Liver (tissue), 8 donors: ENCODE measurements at regions not wholly inside any gene's neighbourhood (a gene's known extent, or its start where the extent isn't known, plus 50 kb on each side); places are given as distances from the start of the nearest gene placed in this dataset.
"Not testable (repeated sequence)": the region's sequence is repeated elsewhere in the genome, so short reads cannot be mapped to it uniquely, and the experiment has no call there.

Source experiments
- DNase-seq: peaks from one replicate; pipeline ENCODE4 v3.0.0-alpha.2; 2017; ENCODE audit warnings: low spot score
- H3K27ac ChIP-seq, 2 donors: one replicate each; pipeline ENCODE4 v1.7.0; 2013; ENCODE audit warnings: inconsistent platforms in 2 of 2, low read length in 2 of 2, control low read depth in 1 of 2, low read depth in 1 of 2, mild to moderate bottlenecking in 1 of 2
- H3K27me3 ChIP-seq, 4 donors: one replicate each; pipeline versions ENCODE4 v1.6.1 to v1.7.0; 2013; ENCODE audit warnings: low read length in 3 of 4, inconsistent platforms in 1 of 4, mild to moderate bottlenecking in 1 of 4, moderate library complexity in 1 of 4; ENCODE audit not compliant: control insufficient read depth in 4 of 4, insufficient read depth in 4 of 4
- H3K36me3 ChIP-seq, 4 donors: one replicate each; pipeline versions ENCODE4 v1.6.1 to v1.7.0; 2013; ENCODE audit warnings: low read length in 3 of 4, mild to moderate bottlenecking in 3 of 4, low read depth in 1 of 4, moderate library complexity in 1 of 4; ENCODE audit not compliant: control insufficient read depth in 4 of 4, insufficient read depth in 3 of 4
- H3K4me1 ChIP-seq, 4 donors: one replicate each; pipeline versions ENCODE4 v1.6.1 to v1.7.0; 2013; ENCODE audit warnings: low read length in 3 of 4, mild to moderate bottlenecking in 3 of 4, moderate library complexity in 1 of 4; ENCODE audit not compliant: control insufficient read depth in 4 of 4, insufficient read depth in 4 of 4
- H3K4me3 ChIP-seq, 3 donors: one replicate each; pipeline versions ENCODE4 v1.6.1 to v1.7.0; 2013; ENCODE audit warnings: low read length in 3 of 3, control low read depth in 1 of 3, low read depth in 1 of 3, mild to moderate bottlenecking in 1 of 3
- H3K9ac ChIP-seq, 2 donors: one replicate each; pipeline ENCODE4 v1.7.0; 2013; ENCODE audit warnings: low read length in 2 of 2, mild to moderate bottlenecking in 2 of 2, moderate library complexity in 2 of 2, control low read depth in 1 of 2, low read depth in 1 of 2
- H3K9me3 ChIP-seq, 4 donors: one replicate each; pipeline versions ENCODE4 v1.6.1 to v1.7.0; 2013; ENCODE audit warnings: low read length in 3 of 4; ENCODE audit not compliant: control insufficient read depth in 4 of 4
- EGR1 ChIP-seq, 2 donors: IDR thresholded peaks; 2 replicates each; pipeline ENCODE4 v1.6.1; 2016 to 2018; ENCODE audit warnings: antibody characterized with exemption in 2 of 2, low read depth in 2 of 2
- FOXA1 ChIP-seq: IDR thresholded peaks from 2 replicates; pipeline ENCODE4 v1.6.1; 2016; ENCODE audit warnings: antibody characterized with exemption
- FOXA2 ChIP-seq: IDR thresholded peaks from 2 replicates; pipeline ENCODE4 v1.6.1; 2016; ENCODE audit warnings: antibody characterized with exemption
- GABPA ChIP-seq, 2 donors: IDR thresholded peaks in 1 of 2; conservative IDR thresholded peaks in 1 of 2; 2 replicates each; pipeline ENCODE4 v1.6.1; 2016; ENCODE audit warnings: antibody characterized with exemption in 2 of 2, mild to moderate bottlenecking in 1 of 2, moderate library complexity in 1 of 2
- JUND ChIP-seq, 2 donors: IDR thresholded peaks; 2 replicates each; pipeline ENCODE4 v1.6.1; 2016; ENCODE audit warnings: antibody characterized with exemption in 2 of 2
- RAD21 ChIP-seq, 2 donors: IDR thresholded peaks; 2 replicates each; pipeline ENCODE4 v1.6.1; 2016; ENCODE audit warnings: antibody characterized with exemption in 2 of 2, mild to moderate bottlenecking in 2 of 2
- SP1 ChIP-seq: IDR thresholded peaks from 2 replicates; pipeline ENCODE4 v1.6.1; 2018; ENCODE audit warnings: antibody characterized with exemption, mild to moderate bottlenecking
- YY1 ChIP-seq: IDR thresholded peaks from 2 replicates; pipeline ENCODE4 v1.6.1; 2016; ENCODE audit warnings: antibody characterized with exemption, mild to moderate bottlenecking
- WGBS: extraction: QIAGEN DNeasy Blood & Tissue Kit; methylation state at CpG from one replicate; pipeline ENCODE4 v1.1.7; 2013; 5-methylcytosine and 5-hydroxymethylcytosine counted together
- TF ChIP-seq, protein P1 (sequence below): fragments of 150-350 bp; IDR thresholded peaks from 2 replicates; pipeline ENCODE4 v1.5.1; 2017; ENCODE audit warnings: improper control_type of control experiment, low read depth, low read length; ENCODE audit not compliant: missing input control
- TF ChIP-seq, protein P2 (sequence below): IDR thresholded peaks from 2 replicates; pipeline ENCODE4 v1.6.1; 2016; ENCODE audit warnings: antibody characterized with exemption, mild to moderate bottlenecking
- TF ChIP-seq, protein P3 (sequence below): IDR thresholded peaks from 2 replicates; pipeline ENCODE4 v1.6.1; 2016; ENCODE audit warnings: antibody characterized with exemption
- donor health status: healthy.
- donor health status: healthy.
- donor health status: healthy.
- donor health status: healthy.
- donor health status: healthy.

DNA sequence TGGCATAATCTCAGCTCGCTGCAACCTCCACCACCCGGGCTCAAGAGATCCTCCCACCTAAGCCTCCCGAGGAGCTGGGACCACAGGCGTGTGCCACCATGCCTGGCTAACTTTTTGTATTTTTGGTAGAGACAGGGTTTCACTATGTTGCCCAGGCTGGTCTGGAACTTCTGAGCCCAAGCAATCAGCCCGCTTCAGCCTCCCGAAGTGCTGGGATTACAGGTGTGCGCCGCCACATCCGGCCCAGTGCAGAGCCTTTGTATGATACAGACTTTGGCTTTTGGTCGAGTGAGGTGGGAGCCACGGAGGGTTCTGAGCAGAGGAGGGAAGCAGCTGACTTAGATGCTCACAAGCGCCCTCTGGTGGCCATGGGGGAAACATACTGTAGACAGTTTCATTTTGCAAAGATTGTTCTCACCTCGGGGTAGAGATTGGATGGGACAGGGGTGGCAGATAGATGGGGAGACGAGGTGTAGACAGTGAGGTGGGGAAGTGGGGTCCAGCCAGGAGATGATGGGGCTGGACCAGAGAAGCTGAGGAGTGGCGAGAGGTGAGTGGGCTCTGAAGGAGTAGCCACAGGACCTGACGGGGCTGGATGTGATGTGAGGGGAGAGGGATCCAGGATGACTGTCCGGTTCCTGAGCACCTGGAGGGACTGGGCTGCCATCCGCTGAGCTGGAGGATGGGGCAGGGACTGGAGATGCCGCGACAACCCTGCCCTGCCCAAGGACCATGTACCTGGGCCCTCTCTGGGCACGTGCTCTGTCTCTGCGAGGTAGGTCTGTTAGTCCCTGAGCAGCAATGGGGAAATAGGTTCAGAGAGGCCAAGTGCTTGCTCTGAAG, 105.1 kb downstream of the CRLF3 start:
- not testable (repeated sequence) for H3K4me1 ChIP-seq, H3K9ac ChIP-seq, H3K4me3 ChIP-seq, H3K27ac ChIP-seq, H3K9me3 ChIP-seq, H3K36me3 ChIP-seq, H3K27me3 ChIP-seq
- 75% methylated on average over 22 of the region's 22 CpGs for WGBS
- peak in 1 of 2 donors; percentile 66 for TF ChIP-seq RAD21 (IDR thresholded peaks at IDR 0.05)
- TF ChIP-seq, protein P1, sequence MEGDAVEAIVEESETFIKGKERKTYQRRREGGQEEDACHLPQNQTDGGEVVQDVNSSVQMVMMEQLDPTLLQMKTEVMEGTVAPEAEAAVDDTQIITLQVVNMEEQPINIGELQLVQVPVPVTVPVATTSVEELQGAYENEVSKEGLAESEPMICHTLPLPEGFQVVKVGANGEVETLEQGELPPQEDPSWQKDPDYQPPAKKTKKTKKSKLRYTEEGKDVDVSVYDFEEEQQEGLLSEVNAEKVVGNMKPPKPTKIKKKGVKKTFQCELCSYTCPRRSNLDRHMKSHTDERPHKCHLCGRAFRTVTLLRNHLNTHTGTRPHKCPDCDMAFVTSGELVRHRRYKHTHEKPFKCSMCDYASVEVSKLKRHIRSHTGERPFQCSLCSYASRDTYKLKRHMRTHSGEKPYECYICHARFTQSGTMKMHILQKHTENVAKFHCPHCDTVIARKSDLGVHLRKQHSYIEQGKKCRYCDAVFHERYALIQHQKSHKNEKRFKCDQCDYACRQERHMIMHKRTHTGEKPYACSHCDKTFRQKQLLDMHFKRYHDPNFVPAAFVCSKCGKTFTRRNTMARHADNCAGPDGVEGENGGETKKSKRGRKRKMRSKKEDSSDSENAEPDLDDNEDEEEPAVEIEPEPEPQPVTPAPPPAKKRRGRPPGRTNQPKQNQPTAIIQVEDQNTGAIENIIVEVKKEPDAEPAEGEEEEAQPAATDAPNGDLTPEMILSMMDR: peak; percentile 61
- peak; percentile 77 for DNase-seq

DNA sequence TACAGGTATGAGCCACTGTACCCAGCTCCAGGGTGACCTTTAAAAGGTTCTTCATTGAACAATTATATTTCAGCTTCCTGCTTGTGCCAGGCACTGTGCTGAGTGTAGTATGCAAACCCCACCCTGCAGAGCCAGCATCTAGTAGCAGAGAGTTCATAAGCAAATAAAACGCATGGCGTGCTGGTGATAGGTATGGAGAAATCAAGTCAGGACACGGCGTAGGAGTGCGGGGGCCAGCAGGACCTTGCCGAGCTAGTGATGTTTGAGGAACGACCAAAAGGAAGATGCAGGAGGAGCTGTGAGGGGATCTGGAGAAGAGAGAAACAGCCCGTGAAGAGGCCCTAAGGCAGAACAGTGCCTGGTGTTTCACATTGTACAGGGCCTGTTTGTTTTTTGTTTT, 105.8 kb downstream of the CRLF3 start:
- 93% methylated on average over 8 of the region's 8 CpGs for WGBS
- H3K4me1 ChIP-seq, H3K36me3 ChIP-seq, DNase-seq, H3K4me3 ChIP-seq, H3K27ac ChIP-seq, H3K27me3 ChIP-seq, H3K9me3 ChIP-seq, H3K9ac ChIP-seq: not testable (repeated sequence)

DNA sequence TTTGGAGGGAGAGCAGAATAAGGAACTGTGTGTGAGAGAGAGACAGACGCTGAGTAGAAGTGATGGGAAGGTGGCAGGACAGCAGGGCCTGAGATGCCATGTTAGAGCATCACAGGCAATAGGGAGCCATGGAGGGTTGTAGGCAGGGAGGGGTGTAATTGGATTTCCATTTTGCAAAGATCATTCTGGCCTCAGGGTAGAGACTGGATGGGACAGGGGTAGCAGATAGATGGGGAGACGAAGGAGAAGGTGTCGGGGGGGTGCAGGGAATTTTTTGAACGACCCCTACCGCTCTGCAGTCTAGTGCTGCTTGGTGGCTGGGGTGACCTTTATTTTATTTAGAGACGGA, 106.4 kb downstream of the CRLF3 start:
- not testable (repeated sequence) for H3K27me3 ChIP-seq, H3K27ac ChIP-seq, H3K9me3 ChIP-seq, H3K36me3 ChIP-seq, H3K4me1 ChIP-seq, DNase-seq, H3K9ac ChIP-seq, H3K4me3 ChIP-seq
- 89% methylated on average over 6 of the region's 6 CpGs for WGBS

DNA sequence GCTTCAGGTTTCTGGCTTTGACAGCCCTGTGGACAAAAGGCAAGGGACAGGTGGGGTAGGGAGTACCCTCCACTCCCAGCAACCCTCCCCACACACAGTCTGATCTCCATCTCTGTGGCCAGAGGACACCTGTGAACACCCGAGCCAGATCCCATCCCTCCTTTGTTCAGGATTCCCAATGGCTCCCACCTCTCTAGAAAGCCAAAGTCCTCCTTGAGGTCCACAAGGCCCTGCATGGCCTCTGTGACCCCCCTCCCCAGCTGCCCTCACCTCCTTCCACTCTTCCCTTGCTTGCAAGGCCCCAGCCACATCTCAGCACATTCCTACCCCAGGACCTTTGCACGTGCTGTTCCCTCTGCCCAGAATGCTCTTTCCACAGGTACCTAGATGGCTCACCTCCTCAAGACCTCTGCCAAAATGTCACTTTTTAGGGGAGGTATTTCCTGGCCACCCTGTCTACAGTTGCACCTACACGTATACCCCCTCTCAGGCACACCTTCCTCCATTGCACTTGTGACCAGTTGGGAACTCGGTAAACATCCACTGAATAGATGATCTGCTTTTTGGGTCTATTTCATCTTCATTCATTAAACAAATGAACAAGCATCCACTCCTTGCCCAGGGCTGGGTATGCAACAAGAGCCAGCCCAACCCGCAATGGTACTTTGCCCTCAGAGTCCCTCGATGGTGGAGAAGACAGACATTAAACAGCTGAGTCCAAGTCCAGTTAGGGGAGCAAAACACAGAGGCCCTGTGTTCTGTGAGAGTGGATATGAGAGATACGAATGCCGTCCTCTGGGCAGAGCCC, 107.0 kb downstream of the CRLF3 start:
- no peaks in the 10 kb centered on the region for H3K9me3 ChIP-seq
- no peak overlapping the region for H3K9ac ChIP-seq
- no peaks in the 10 kb centered on the region for H3K27me3 ChIP-seq
- no peak for DNase-seq
- no peak overlapping the region for H3K27ac ChIP-seq
- H3K4me3 ChIP-seq: no peak overlapping the region
- 85% methylated on average over 8 of the region's 8 CpGs for WGBS
- no peaks in the 10 kb centered on the region for H3K4me1 ChIP-seq
- H3K36me3 ChIP-seq: no peaks in the 10 kb centered on the region
- no peak for TF ChIP-seq RAD21 (IDR thresholded peaks at IDR 0.05)
- TF ChIP-seq JUND (IDR thresholded peaks at IDR 0.05): no peak
- no peak for TF ChIP-seq SP1
- TF ChIP-seq YY1: no peak
- no peak for TF ChIP-seq GABPA (IDR thresholded peaks at IDR 0.05 in 1 of 2, conservative IDR thresholded peaks at IDR 0.05 in 1 of 2)
- TF ChIP-seq FOXA2: no peak
- TF ChIP-seq, protein P1: no peak
- TF ChIP-seq, protein P2, sequence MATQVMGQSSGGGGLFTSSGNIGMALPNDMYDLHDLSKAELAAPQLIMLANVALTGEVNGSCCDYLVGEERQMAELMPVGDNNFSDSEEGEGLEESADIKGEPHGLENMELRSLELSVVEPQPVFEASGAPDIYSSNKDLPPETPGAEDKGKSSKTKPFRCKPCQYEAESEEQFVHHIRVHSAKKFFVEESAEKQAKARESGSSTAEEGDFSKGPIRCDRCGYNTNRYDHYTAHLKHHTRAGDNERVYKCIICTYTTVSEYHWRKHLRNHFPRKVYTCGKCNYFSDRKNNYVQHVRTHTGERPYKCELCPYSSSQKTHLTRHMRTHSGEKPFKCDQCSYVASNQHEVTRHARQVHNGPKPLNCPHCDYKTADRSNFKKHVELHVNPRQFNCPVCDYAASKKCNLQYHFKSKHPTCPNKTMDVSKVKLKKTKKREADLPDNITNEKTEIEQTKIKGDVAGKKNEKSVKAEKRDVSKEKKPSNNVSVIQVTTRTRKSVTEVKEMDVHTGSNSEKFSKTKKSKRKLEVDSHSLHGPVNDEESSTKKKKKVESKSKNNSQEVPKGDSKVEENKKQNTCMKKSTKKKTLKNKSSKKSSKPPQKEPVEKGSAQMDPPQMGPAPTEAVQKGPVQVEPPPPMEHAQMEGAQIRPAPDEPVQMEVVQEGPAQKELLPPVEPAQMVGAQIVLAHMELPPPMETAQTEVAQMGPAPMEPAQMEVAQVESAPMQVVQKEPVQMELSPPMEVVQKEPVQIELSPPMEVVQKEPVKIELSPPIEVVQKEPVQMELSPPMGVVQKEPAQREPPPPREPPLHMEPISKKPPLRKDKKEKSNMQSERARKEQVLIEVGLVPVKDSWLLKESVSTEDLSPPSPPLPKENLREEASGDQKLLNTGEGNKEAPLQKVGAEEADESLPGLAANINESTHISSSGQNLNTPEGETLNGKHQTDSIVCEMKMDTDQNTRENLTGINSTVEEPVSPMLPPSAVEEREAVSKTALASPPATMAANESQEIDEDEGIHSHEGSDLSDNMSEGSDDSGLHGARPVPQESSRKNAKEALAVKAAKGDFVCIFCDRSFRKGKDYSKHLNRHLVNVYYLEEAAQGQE: no peak
- TF ChIP-seq FOXA1: no peak
- TF ChIP-seq, protein P3, sequence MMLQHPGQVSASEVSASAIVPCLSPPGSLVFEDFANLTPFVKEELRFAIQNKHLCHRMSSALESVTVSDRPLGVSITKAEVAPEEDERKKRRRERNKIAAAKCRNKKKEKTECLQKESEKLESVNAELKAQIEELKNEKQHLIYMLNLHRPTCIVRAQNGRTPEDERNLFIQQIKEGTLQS: no peak
- no peak for TF ChIP-seq EGR1 (IDR thresholded peaks at IDR 0.05; ENCODE audit: low read depth in 2 of 2)
